ENCODE measurements at regions not wholly inside any gene's neighbourhood (a gene's known extent, or its start where the extent isn't known, plus 50 kb on each side); places are given as distances from the start of the nearest gene placed in this dataset.

DNA sequence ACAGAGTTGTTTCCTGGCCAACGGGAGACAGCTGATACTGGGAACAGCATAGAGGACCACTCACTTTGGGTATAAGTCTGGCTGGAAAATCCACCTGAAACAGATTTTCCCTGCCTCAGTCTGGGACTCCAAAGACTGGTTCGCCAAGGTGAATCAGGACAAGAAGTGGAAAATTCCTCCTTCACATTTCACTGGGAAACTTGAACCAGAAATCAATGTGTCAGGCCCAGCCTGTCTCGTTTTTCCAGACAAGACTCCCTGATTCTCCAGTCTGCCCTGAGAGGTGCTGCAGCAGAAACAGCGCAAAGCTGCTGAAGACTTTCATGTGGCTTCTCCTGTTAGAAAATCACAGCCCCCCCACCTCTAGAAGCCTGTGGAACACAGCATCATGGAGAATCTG is 269.8 kb downstream of the OPA1 start:
- WGBS (ENCODE audit: extremely low coverage, insufficient read length, low lambda C conversion rate) = no CpG with 5 or more reads among the region's 4 CpGs
- Mint-ChIP-seq H3K36me3 (ENCODE audit: insufficient read depth in 1 of 3, low read depth in 3 of 3) (peaks cover 0 to 4% (median 1%) of the 10 kb centered on the region in 3 experiments; a peak in 2 of 7 replicates), H3K27ac (no peak overlapping the region)

More for the DNA sequence above, 269.8 kb downstream of the OPA1 start:
- no peaks in the 10 kb centered on the region for H4K20me1 ChIP-seq (ENCODE audit: control insufficient read depth, insufficient read depth, insufficient read length)
- H3K18ac ChIP-seq (ENCODE audit: insufficient read length, low read depth, low read length) = no peak overlapping the region
- TF ChIP-seq, protein P1, sequence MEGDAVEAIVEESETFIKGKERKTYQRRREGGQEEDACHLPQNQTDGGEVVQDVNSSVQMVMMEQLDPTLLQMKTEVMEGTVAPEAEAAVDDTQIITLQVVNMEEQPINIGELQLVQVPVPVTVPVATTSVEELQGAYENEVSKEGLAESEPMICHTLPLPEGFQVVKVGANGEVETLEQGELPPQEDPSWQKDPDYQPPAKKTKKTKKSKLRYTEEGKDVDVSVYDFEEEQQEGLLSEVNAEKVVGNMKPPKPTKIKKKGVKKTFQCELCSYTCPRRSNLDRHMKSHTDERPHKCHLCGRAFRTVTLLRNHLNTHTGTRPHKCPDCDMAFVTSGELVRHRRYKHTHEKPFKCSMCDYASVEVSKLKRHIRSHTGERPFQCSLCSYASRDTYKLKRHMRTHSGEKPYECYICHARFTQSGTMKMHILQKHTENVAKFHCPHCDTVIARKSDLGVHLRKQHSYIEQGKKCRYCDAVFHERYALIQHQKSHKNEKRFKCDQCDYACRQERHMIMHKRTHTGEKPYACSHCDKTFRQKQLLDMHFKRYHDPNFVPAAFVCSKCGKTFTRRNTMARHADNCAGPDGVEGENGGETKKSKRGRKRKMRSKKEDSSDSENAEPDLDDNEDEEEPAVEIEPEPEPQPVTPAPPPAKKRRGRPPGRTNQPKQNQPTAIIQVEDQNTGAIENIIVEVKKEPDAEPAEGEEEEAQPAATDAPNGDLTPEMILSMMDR (conservative IDR thresholded peaks at IDR 0.05) = no peak
- H2AK5ac ChIP-seq (ENCODE audit: insufficient read length, low read length) = no peak overlapping the region
- H3K23me2 ChIP-seq (ENCODE audit: insufficient read length, low read depth, low read length, poor library complexity, severe bottlenecking) = no peaks in the 10 kb centered on the region
- peaks cover 6 to 18% of the 10 kb centered on the region in 2 experiments for H3K4me1 Mint-ChIP-seq
- no peak overlapping the region for H2BK5ac ChIP-seq (ENCODE audit: insufficient read length, low read length)
- peak overlapping the region; percentile 42 for H2BK120ac ChIP-seq (ENCODE audit: low read depth, low read length, poor library complexity, severe bottlenecking)
- no peaks in the 10 kb centered on the region for H3K27me3 ChIP-seq (ENCODE audit: insufficient read depth, low read length)
- DNase-seq = no peak
- H3K23ac ChIP-seq (ENCODE audit: insufficient read length, low read depth, low read length) = no peak overlapping the region
- H3K79me1 ChIP-seq (ENCODE audit: insufficient read depth, low read depth, low read length, poor library complexity, severe bottlenecking) = no peaks in the 10 kb centered on the region
- H3K27me3 Mint-ChIP-seq (ENCODE audit: low read depth) = peaks cover 38% of the 10 kb centered on the region
- no peak overlapping the region for H4K91ac ChIP-seq (ENCODE audit: insufficient read length, low read depth, low read length)
- H3K4ac ChIP-seq (ENCODE audit: low read depth, low read length) = no peak overlapping the region
- H2BK15ac ChIP-seq (ENCODE audit: low read depth, low read length) = no peak overlapping the region
- no peak overlapping the region for H4K5ac ChIP-seq (ENCODE audit: insufficient read length, low read depth, low read length)
- H2BK12ac ChIP-seq (ENCODE audit: insufficient read length, low read depth, low read length) = no peak overlapping the region
- no peak overlapping the region for H3K27ac ChIP-seq (ENCODE audit: insufficient read length, low read depth, low read length)
- H3K9ac ChIP-seq (ENCODE audit: extremely low read depth, insufficient read length, low read length) = no peak overlapping the region
- H3K9me3 ChIP-seq (ENCODE audit: control insufficient read depth, low read depth, low read length) = no peaks in the 10 kb centered on the region
- no peak overlapping the region for H4K8ac ChIP-seq (replicated peaks; ENCODE audit: insufficient read length, low read depth, low read length)
- no peak overlapping the region for H3K4me3 Mint-ChIP-seq
- H3K56ac ChIP-seq (ENCODE audit: insufficient read length, low read depth, low read length) = no peak overlapping the region
- no peaks in the 10 kb centered on the region for H3K79me2 ChIP-seq (ENCODE audit: insufficient read depth, low read length)
- peaks cover 2% of the 10 kb centered on the region; the same call in 1 of the 2 replicates for H3K4me1 ChIP-seq (ENCODE audit: insufficient read depth, low read length)
- H3K4me2 ChIP-seq (ENCODE audit: insufficient read depth, insufficient read length, low read length) = no peak overlapping the region
- no peak overlapping the region for H3T11ph ChIP-seq (ENCODE audit: low read length)
- H2AFZ ChIP-seq (ENCODE audit: low read length) = no peak overlapping the region
- H2BK20ac ChIP-seq (ENCODE audit: low read depth, low read length, poor library complexity, severe bottlenecking) = no peak overlapping the region
- H3K14ac ChIP-seq (ENCODE audit: insufficient read depth, low read length) = no peak overlapping the region
- H3K9me3 Mint-ChIP-seq = no peaks in the 10 kb centered on the region

Data from H9 (cell line).